CD4-positive, CD25-positive, alpha-beta regulatory T cell (primary cell): ENCODE measurements at regions not wholly inside any gene's neighbourhood (a gene's known extent, or its start where the extent isn't known, plus 50 kb on each side); places are given as distances from the start of the nearest gene placed in this dataset.

Experiments used
- ATAC-seq, 2 donors: fragments of 150-1000 bp; cut with Tn5 transposase; one replicate each; pipeline ENCODE4 v1.10.0; 2021; ENCODE audit warnings: low read depth in 2 of 2, moderate number of reproducible peaks in 2 of 2, moderate library complexity in 1 of 2
- DNase-seq, 3 donors: peaks; one replicate each; pipeline versions ENCODE4 v3.0.0 to v3.0.0-alpha.2; 2012 to 2022; ENCODE audit warnings: mixed read lengths in 1 of 3
- H3K27ac ChIP-seq: one replicate; pipeline ENCODE4 v1.7.0; 2013; ENCODE audit warnings: mild to moderate bottlenecking, low read length; ENCODE audit not compliant: insufficient read depth, poor library complexity, severe bottlenecking
- H3K27me3 ChIP-seq: one replicate; pipeline ENCODE4 v1.7.0; 2013; ENCODE audit warnings: low read length; ENCODE audit not compliant: control insufficient read depth, insufficient read depth
- H3K36me3 ChIP-seq: one replicate; pipeline ENCODE4 v1.7.0; 2013; ENCODE audit warnings: mild to moderate bottlenecking, low read length, moderate library complexity; ENCODE audit not compliant: control insufficient read depth, insufficient read depth
- H3K4me1 ChIP-seq: 2 replicates; pipeline ENCODE4 v1.7.0; 2013; ENCODE audit warnings: mild to moderate bottlenecking, low read length; ENCODE audit not compliant: insufficient read depth, control insufficient read depth, poor library complexity, severe bottlenecking
- H3K4me3 ChIP-seq: one replicate; pipeline ENCODE4 v1.7.0; 2013; ENCODE audit warnings: low read depth, mild to moderate bottlenecking, low read length, moderate library complexity
- H3K9me3 ChIP-seq, 2 experiments: 1 replicate in 1 of 2; 2 replicates in 1 of 2; pipeline ENCODE4 v1.7.0; 2013; ENCODE audit warnings: low read length in 2 of 2, mild to moderate bottlenecking in 1 of 2, moderate library complexity in 1 of 2; ENCODE audit not compliant: control insufficient read depth in 2 of 2
- H3K27ac Mint-ChIP-seq, 3 donors: one replicate each; pipeline ENCODE4 v1.8.0; 2020 to 2022; ENCODE audit warnings: mild to moderate bottlenecking in 3 of 3, mixed read lengths in 3 of 3, moderate library complexity in 2 of 3
- H3K27me3 Mint-ChIP-seq: one replicate; pipeline ENCODE4 v1.8.0; 2022; ENCODE audit warnings: mild to moderate bottlenecking, mixed read lengths
- H3K36me3 Mint-ChIP-seq: one replicate; pipeline ENCODE4 v1.8.0; 2020; ENCODE audit warnings: mixed read lengths
- H3K4me1 Mint-ChIP-seq, 4 donors: one replicate each; pipeline ENCODE4 v1.8.0; 2020 to 2022; ENCODE audit warnings: mixed read lengths in 4 of 4, mild to moderate bottlenecking in 1 of 4
- H3K4me3 Mint-ChIP-seq, 4 donors: one replicate each; pipeline ENCODE4 v1.8.0; 2020 to 2022; ENCODE audit warnings: mild to moderate bottlenecking in 4 of 4, mixed read lengths in 4 of 4, moderate library complexity in 3 of 4
- H3K9me3 Mint-ChIP-seq, 7 donors: one replicate each; pipeline ENCODE4 v1.8.0; 2020 to 2022; ENCODE audit warnings: mixed read lengths in 7 of 7, mild to moderate bottlenecking in 3 of 7, moderate library complexity in 2 of 7

DNA sequence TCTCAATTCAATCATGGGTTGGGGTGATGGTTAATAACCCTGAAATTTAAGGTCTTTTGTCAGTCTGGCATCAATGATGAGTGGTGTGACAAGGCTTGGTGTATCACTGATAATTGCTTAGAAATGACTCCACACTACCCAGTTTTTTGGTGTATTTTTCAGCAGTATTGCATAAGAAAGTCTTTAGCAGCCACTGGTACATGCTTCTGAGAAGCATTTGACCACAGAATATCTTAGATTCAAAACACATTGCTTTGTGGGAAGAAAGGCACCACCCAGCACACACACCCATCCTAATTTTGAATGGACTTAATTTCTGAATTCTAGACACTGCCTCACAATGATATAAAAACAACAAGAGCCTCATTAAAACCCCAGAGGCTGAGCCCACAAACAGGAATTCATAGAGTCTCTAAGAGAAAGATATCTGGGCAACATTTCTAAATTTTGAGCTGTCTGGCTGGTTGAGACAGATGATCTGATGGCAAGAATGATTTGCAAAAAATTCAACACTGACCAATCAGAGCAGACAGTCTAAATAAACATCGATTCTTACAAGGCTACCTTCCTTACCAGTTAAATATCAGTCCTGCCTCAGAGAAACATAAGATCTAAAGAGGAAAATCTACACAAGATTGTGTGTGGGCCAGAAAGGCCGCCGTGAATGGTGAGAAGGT, 114.7 kb upstream of the CYP1B1 start:
- peak in 1 of 3 donors; percentile 76 for DNase-seq
- no peak overlapping the region for H3K4me3 Mint-ChIP-seq

GRCh38 chr2:38187541-38188011, 111.6 kb upstream of the CYP1B1 start:
- H3K4me3 Mint-ChIP-seq: no peak overlapping the region
- peaks cover 0 to 6% (median 0%) of the 10 kb centered on the region in 4 donors for H3K4me1 Mint-ChIP-seq
- no peaks in the 10 kb centered on the region for H3K36me3 ChIP-seq
- H3K27ac ChIP-seq: no peak overlapping the region
- no peak overlapping the region for H3K27ac Mint-ChIP-seq
- peaks cover 17% of the 10 kb centered on the region for H3K27me3 Mint-ChIP-seq
- no peaks in the 10 kb centered on the region for H3K27me3 ChIP-seq
- DNase-seq (no peak), ATAC-seq (no peak)
- no peaks in the 10 kb centered on the region for H3K4me1 ChIP-seq
- no peaks in the 10 kb centered on the region for H3K9me3 ChIP-seq
- H3K9me3 Mint-ChIP-seq: peaks cover 0 to 5% (median 0%) of the 10 kb centered on the region in 7 donors
- no peak overlapping the region for H3K4me3 ChIP-seq
- no peaks in the 10 kb centered on the region for H3K36me3 Mint-ChIP-seq

More for the DNA sequence above, 114.7 kb upstream of the CYP1B1 start:
- H3K4me1 Mint-ChIP-seq: peaks cover 0 to 10% (median 0%) of the 10 kb centered on the region in 4 donors
- peaks cover 20% of the 10 kb centered on the region for H3K27me3 Mint-ChIP-seq
- no peaks in the 10 kb centered on the region for H3K36me3 Mint-ChIP-seq
- H3K27ac ChIP-seq: no peak overlapping the region
- no peaks in the 10 kb centered on the region for H3K4me1 ChIP-seq
- H3K9me3 Mint-ChIP-seq: peaks cover 0 to 5% (median 0%) of the 10 kb centered on the region in 7 donors
- no peak overlapping the region for H3K4me3 ChIP-seq
- H3K36me3 ChIP-seq: no peaks in the 10 kb centered on the region
- no peaks in the 10 kb centered on the region for H3K9me3 ChIP-seq
- no peaks in the 10 kb centered on the region for H3K27me3 ChIP-seq
- no peak for ATAC-seq
- no peak overlapping the region for H3K27ac Mint-ChIP-seq

DNA sequence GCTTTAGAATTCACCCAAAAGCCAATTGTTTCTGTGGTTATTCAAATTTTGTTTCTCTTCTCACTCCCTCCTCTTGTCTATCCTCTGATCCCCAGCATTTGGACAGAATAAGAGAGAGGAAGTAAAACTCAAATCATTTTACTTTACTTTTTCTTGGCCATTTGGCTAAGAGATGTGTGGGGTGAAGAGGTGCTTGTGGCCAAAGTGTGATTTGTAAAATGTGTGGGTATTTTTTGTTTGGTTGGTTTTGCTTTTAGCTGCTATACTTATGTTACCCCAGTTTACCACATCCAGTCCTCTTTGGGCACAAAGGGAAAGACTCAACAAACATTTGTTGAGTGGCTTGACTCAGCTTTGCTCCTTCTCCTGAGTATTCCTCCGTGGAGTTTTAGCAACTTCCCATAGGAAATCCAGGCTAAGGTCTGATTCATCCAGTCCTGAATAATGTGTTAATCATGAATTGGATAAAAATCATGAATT, 109.1 kb upstream of the CYP1B1 start:
- Mint-ChIP-seq H3K9me3 (peaks cover 0 to 5% (median 0%) of the 10 kb centered on the region in 7 donors), H3K27ac (no peak overlapping the region), H3K36me3 (no peaks in the 10 kb centered on the region), H3K4me1 (no peaks in the 10 kb centered on the region), H3K27me3 (peaks cover 18% of the 10 kb centered on the region), H3K4me3 (no peak overlapping the region)
- H3K27me3 ChIP-seq: no peaks in the 10 kb centered on the region
- DNase-seq (no peak), ATAC-seq (no peak)
- no peak overlapping the region for H3K27ac ChIP-seq
- H3K4me3 ChIP-seq: no peak overlapping the region
- no peaks in the 10 kb centered on the region for H3K4me1 ChIP-seq
- H3K9me3 ChIP-seq: no peaks in the 10 kb centered on the region
- no peaks in the 10 kb centered on the region for H3K36me3 ChIP-seq

DNA sequence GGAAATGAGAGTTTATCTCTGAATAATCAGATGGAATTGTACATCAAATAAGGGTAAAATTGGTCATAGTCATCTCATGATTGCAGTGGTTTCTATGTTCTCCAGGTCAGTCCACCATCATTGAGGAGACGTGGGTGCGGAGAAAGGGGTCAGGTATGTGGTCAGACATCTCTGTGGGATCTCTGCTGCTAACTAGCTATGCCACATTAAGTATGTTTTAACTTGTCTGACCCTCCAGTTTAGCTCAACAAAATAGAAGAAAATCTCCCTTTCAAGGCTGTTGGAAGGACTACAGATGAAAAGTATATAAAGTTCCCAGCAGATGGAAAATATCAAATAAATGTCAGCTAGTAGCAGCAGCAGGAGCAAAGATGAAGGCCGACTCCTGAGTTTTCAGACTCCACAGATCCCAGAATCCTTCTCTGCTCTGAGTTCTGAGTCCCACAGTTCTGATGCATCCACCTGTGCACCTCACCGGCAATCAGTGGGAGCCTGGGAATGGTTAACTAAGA, 106.6 kb upstream of the CYP1B1 start:
- no peak for ATAC-seq
- Histone ChIP-seq H3K4me3 (no peak overlapping the region), H3K27ac (no peak overlapping the region), H3K4me1 (no peaks in the 10 kb centered on the region), H3K36me3 (no peaks in the 10 kb centered on the region), H3K27me3 (peaks cover 4% of the 10 kb centered on the region), H3K9me3 (no peaks in the 10 kb centered on the region)
- H3K9me3 Mint-ChIP-seq: peaks cover 0 to 2% (median 0%) of the 10 kb centered on the region in 7 donors
- peaks cover 17% of the 10 kb centered on the region for H3K27me3 Mint-ChIP-seq
- H3K4me1 Mint-ChIP-seq: no peaks in the 10 kb centered on the region
- DNase-seq: no peak
- no peak overlapping the region for H3K27ac Mint-ChIP-seq
- H3K4me3 Mint-ChIP-seq: no peak overlapping the region
- H3K36me3 Mint-ChIP-seq: no peaks in the 10 kb centered on the region

DNA sequence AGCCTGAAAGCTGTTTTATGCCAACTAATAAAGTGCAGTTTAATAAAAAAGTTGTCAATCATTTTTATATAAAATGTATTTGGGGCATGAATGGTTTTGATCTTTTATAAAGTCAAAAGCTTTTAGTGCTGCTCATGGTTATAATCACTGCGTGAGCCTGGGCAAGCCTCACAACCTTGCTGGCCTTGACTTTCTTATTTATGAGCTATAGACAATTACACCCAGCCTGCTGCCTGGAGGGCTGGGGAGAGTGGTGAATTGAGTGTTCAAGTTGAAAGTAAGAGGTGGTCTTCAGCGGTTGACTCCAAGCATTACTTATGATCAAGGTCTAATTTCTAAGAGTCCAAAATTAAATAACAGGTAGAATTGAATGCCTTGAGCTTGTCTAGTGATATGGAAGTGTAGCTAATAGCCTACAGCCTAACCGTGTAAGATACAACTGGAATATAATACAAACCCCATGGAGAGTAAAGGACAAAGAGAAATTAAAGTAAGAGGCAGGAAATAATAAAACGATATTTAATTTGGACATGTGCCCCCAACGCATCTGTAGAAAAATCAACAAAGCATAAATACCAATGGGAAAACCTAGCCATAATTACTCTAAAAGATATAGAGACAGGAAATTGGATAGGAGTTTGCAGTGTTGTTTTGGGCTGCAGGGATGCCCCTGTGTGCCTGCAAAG, 106.0 kb upstream of the CYP1B1 start:
- H3K9me3 ChIP-seq: no peaks in the 10 kb centered on the region
- no peaks in the 10 kb centered on the region for H3K36me3 ChIP-seq
- Mint-ChIP-seq H3K4me1 (no peaks in the 10 kb centered on the region), H3K27ac (no peak overlapping the region), H3K36me3 (no peaks in the 10 kb centered on the region), H3K4me3 (no peak overlapping the region), H3K27me3 (peaks cover 12% of the 10 kb centered on the region), H3K9me3 (peaks cover 0 to 2% (median 0%) of the 10 kb centered on the region in 7 donors)
- DNase-seq (no peak), ATAC-seq (no peak)
- peaks cover 4% of the 10 kb centered on the region for H3K27me3 ChIP-seq
- no peak overlapping the region for H3K27ac ChIP-seq
- H3K4me3 ChIP-seq: no peak overlapping the region
- H3K4me1 ChIP-seq: no peaks in the 10 kb centered on the region

- Histone ChIP-seq H3K4me3 (no peak overlapping the region), H3K9me3 (no peaks in the 10 kb centered on the region), H3K27ac (no peak overlapping the region), H3K36me3 (no peaks in the 10 kb centered on the region), H3K4me1 (no peaks in the 10 kb centered on the region), H3K27me3 (peaks cover 4% of the 10 kb centered on the region)
- Mint-ChIP-seq H3K27ac (no peak overlapping the region), H3K9me3 (peaks cover 0 to 2% (median 0%) of the 10 kb centered on the region in 7 donors), H3K4me1 (no peaks in the 10 kb centered on the region), H3K36me3 (no peaks in the 10 kb centered on the region), H3K27me3 (peaks cover 12% of the 10 kb centered on the region), H3K4me3 (no peak overlapping the region)
- no peak for DNase-seq
- no peak for ATAC-seq
These were observed 104.8 kb upstream of the CYP1B1 start for GRCh38 chr2:38180754-38181153.

- no peak overlapping the region for H3K4me3 Mint-ChIP-seq
- DNase-seq: no peak
- no peak overlapping the region for H3K4me3 ChIP-seq
These were observed 102.8 kb upstream of the CYP1B1 start for GRCh38 chr2:38178556-38179419.

More at GRCh38 chr2:38178556-38179419, 102.8 kb upstream of the CYP1B1 start:
- Histone ChIP-seq H3K27ac (no peak overlapping the region), H3K4me1 (no peaks in the 10 kb centered on the region), H3K9me3 (no peaks in the 10 kb centered on the region), H3K27me3 (peaks cover 4% of the 10 kb centered on the region), H3K36me3 (no peaks in the 10 kb centered on the region)
- H3K36me3 Mint-ChIP-seq: no peaks in the 10 kb centered on the region
- peaks cover 12% of the 10 kb centered on the region for H3K27me3 Mint-ChIP-seq
- no peak for ATAC-seq
- no peak overlapping the region for H3K27ac Mint-ChIP-seq
- no peaks in the 10 kb centered on the region for H3K4me1 Mint-ChIP-seq
- peaks cover 0 to 2% (median 0%) of the 10 kb centered on the region in 7 donors for H3K9me3 Mint-ChIP-seq
